SHP77 treated with DMSO at 0.1 percent for 48 hours (cell line): ENCODE measurements at regions not wholly inside any gene's neighbourhood (a gene's known extent, or its start where the extent isn't known, plus 50 kb on each side); places are given as distances from the start of the nearest gene placed in this dataset.

Experiments used
- DNase-seq: peaks from one replicate; lab custom pipeline; 2025; lab: John Stamatoyannopoulos, UW

GRCh38 chr4:104418286-104418685 lies 76.4 kb downstream of the CXXC4 start:
- DNase-seq = no peak

- no peak for DNase-seq
Observed at GRCh38 chr4:104417357-104417882, 77.3 kb downstream of the CXXC4 start.

- no peak for DNase-seq
Observed at GRCh38 chr4:104416725-104417356, 77.9 kb downstream of the CXXC4 start.

- DNase-seq = no peak
Observed at GRCh38 chr4:104413487-104413886, 81.2 kb downstream of the CXXC4 start.

GRCh38 chr4:104412344-104412743 lies 82.3 kb downstream of the CXXC4 start:
- DNase-seq = no peak

GRCh38 chr4:104411502-104411901 lies 83.2 kb downstream of the CXXC4 start:
- DNase-seq = no peak

- DNase-seq = no peak
Observed at GRCh38 chr4:104408878-104409277, 85.8 kb downstream of the CXXC4 start.

GRCh38 chr4:104404361-104404760 lies 90.3 kb downstream of the CXXC4 start:
- DNase-seq = no peak

- DNase-seq = no peak
Observed at GRCh38 chr4:104395168-104395614, 99.5 kb downstream of the CXXC4 start.

- no peak for DNase-seq
Observed at GRCh38 chr4:104394406-104395167, 100.1 kb downstream of the CXXC4 start.

GRCh38 chr4:104393655-104394324 lies 100.9 kb downstream of the CXXC4 start:
- no peak for DNase-seq

GRCh38 chr4:104385713-104386112 lies 109.0 kb downstream of the CXXC4 start:
- no peak for DNase-seq

GRCh38 chr4:104382961-104383360 lies 111.7 kb downstream of the CXXC4 start:
- DNase-seq = no peak

GRCh38 chr4:104381729-104382128 lies 113.0 kb downstream of the CXXC4 start:
- no peak for DNase-seq

- no peak for DNase-seq
Observed at GRCh38 chr4:104365618-104366017, 129.1 kb downstream of the CXXC4 start.

GRCh38 chr4:104353481-104353880 lies 141.2 kb downstream of the CXXC4 start:
- no peak for DNase-seq

- no peak for DNase-seq
Observed at GRCh38 chr4:104352211-104352610, 142.5 kb downstream of the CXXC4 start.

- no peak for DNase-seq
Observed at GRCh38 chr4:104351706-104352105, 143.0 kb downstream of the CXXC4 start.

GRCh38 chr4:104345598-104346242 lies 149.0 kb downstream of the CXXC4 start:
- DNase-seq = no peak

- no peak for DNase-seq
Observed at GRCh38 chr4:104344342-104344980, 150.2 kb downstream of the CXXC4 start.

GRCh38 chr4:104334410-104334809 lies 160.3 kb downstream of the CXXC4 start:
- no peak for DNase-seq
